BLaER1 (cell line): ENCODE measurements at regions not wholly inside any gene's neighbourhood (a gene's known extent, or its start where the extent isn't known, plus 50 kb on each side); places are given as distances from the start of the nearest gene placed in this dataset.

Experiments used
- H3K27ac ChIP-seq: shearing (Covaris generic); formaldehyde crosslinking; 2 replicates; pipeline ENCODE4 v1.8.1; 2022
- H3K27me3 ChIP-seq: shearing (Covaris generic); formaldehyde crosslinking; 2 replicates; pipeline ENCODE4 v1.8.1; 2022
- H3K36me3 ChIP-seq: shearing (Covaris generic); formaldehyde crosslinking; 2 replicates; pipeline ENCODE4 v1.8.1; 2022
- H3K4me1 ChIP-seq: shearing (Covaris generic); formaldehyde crosslinking; 2 replicates; pipeline ENCODE4 v1.8.1; 2022
- H3K4me2 ChIP-seq: shearing (Covaris generic); formaldehyde crosslinking; 2 replicates; pipeline ENCODE4 v1.8.1; 2022
- H3K4me3 ChIP-seq: shearing (Covaris generic); formaldehyde crosslinking; 2 replicates; pipeline ENCODE4 v1.8.1; 2022
- H3K9ac ChIP-seq: shearing (Covaris generic); formaldehyde crosslinking; 2 replicates; pipeline ENCODE4 v1.8.1; 2022
- H3K9me3 ChIP-seq: shearing (Covaris generic); formaldehyde crosslinking; 2 replicates; pipeline ENCODE4 v1.8.1; 2022
- H4K20me1 ChIP-seq: shearing (Covaris generic); formaldehyde crosslinking; 2 replicates; pipeline ENCODE4 v1.8.1; 2022
- Cebpa-rat ChIP-seq: shearing (Covaris generic); IDR thresholded peaks from 2 replicates; pipeline ENCODE4 v1.8.1; 2022

- no peaks in the 10 kb centered on the region for H3K36me3 ChIP-seq
- no peak overlapping the region for H3K27ac ChIP-seq
- no peaks in the 10 kb centered on the region for H4K20me1 ChIP-seq
- no peak overlapping the region for H3K9ac ChIP-seq
- H3K9me3 ChIP-seq: peaks cover 24% of the 10 kb centered on the region
- no peaks in the 10 kb centered on the region for H3K4me1 ChIP-seq
- H3K27me3 ChIP-seq: no peaks in the 10 kb centered on the region
- H3K4me3 ChIP-seq: no peak overlapping the region
- TF ChIP-seq Cebpa-rat: no peak
- H3K4me2 ChIP-seq: no peak overlapping the region
Measured at GRCh38 chr13:85462792-85463425, 336.3 kb downstream of the SLITRK6 start.

- TF ChIP-seq Cebpa-rat: no peak
- Histone ChIP-seq H3K4me3 (no peak overlapping the region), H3K27ac (no peak overlapping the region), H3K9ac (no peak overlapping the region), H3K4me2 (no peak overlapping the region), H3K4me1 (no peaks in the 10 kb centered on the region), H3K36me3 (0 out of 2 replicates have a peak, but pooled peaks cover 6% of the 10 kb centered on the region), H3K9me3 (peaks cover 36% of the 10 kb centered on the region), H4K20me1 (no peaks in the 10 kb centered on the region), H3K27me3 (no peaks in the 10 kb centered on the region)
Measured at GRCh38 chr13:85461621-85462020, 337.6 kb downstream of the SLITRK6 start.

- Histone ChIP-seq H3K4me3 (no peak overlapping the region), H3K4me2 (no peak overlapping the region), H3K27ac (no peak overlapping the region), H3K27me3 (no peaks in the 10 kb centered on the region), H4K20me1 (no peaks in the 10 kb centered on the region), H3K9me3 (no peaks in the 10 kb centered on the region), H3K4me1 (no peaks in the 10 kb centered on the region), H3K36me3 (no peaks in the 10 kb centered on the region), H3K9ac (no peak overlapping the region)
- TF ChIP-seq Cebpa-rat: no peak
Measured at GRCh38 chr13:85445534-85445933, 353.7 kb downstream of the SLITRK6 start.

GRCh38 chr13:85441975-85442374 is 357.2 kb downstream of the SLITRK6 start:
- no peaks in the 10 kb centered on the region for H4K20me1 ChIP-seq
- no peak for TF ChIP-seq Cebpa-rat
- no peak overlapping the region for H3K4me3 ChIP-seq
- no peaks in the 10 kb centered on the region for H3K27me3 ChIP-seq
- H3K9ac ChIP-seq: no peak overlapping the region
- H3K36me3 ChIP-seq: no peaks in the 10 kb centered on the region
- H3K4me1 ChIP-seq: no peaks in the 10 kb centered on the region
- no peaks in the 10 kb centered on the region for H3K9me3 ChIP-seq
- H3K27ac ChIP-seq: no peak overlapping the region
- no peak overlapping the region for H3K4me2 ChIP-seq

- H4K20me1 ChIP-seq: no peaks in the 10 kb centered on the region
- no peak for TF ChIP-seq Cebpa-rat
- H3K4me1 ChIP-seq: no peaks in the 10 kb centered on the region
- no peaks in the 10 kb centered on the region for H3K27me3 ChIP-seq
- H3K27ac ChIP-seq: no peak overlapping the region
- H3K9me3 ChIP-seq: no peaks in the 10 kb centered on the region
- no peaks in the 10 kb centered on the region for H3K36me3 ChIP-seq
- H3K9ac ChIP-seq: no peak overlapping the region
- no peak overlapping the region for H3K4me2 ChIP-seq
- H3K4me3 ChIP-seq: no peak overlapping the region
Measured at GRCh38 chr13:85441364-85441763, 357.9 kb downstream of the SLITRK6 start.

- Histone ChIP-seq H3K27me3 (no peaks in the 10 kb centered on the region), H3K4me1 (no peaks in the 10 kb centered on the region), H3K36me3 (no peaks in the 10 kb centered on the region), H3K4me3 (no peak overlapping the region), H3K9me3 (peaks cover 10% of the 10 kb centered on the region), H3K9ac (no peak overlapping the region), H3K27ac (no peak overlapping the region), H3K4me2 (no peak overlapping the region), H4K20me1 (no peaks in the 10 kb centered on the region)
- TF ChIP-seq Cebpa-rat: no peak
Measured at GRCh38 chr13:85436029-85436428, 363.2 kb downstream of the SLITRK6 start.

- Histone ChIP-seq H3K9ac (no peak overlapping the region), H4K20me1 (no peaks in the 10 kb centered on the region), H3K27me3 (no peaks in the 10 kb centered on the region), H3K4me1 (no peaks in the 10 kb centered on the region), H3K9me3 (peaks cover 17% of the 10 kb centered on the region), H3K4me3 (no peak overlapping the region), H3K36me3 (no peaks in the 10 kb centered on the region), H3K4me2 (no peak overlapping the region), H3K27ac (no peak overlapping the region)
- TF ChIP-seq Cebpa-rat: no peak
Measured at GRCh38 chr13:85434927-85435326, 364.3 kb downstream of the SLITRK6 start.

- TF ChIP-seq Cebpa-rat: no peak
- peaks cover 17% of the 10 kb centered on the region for H3K9me3 ChIP-seq
Measured at GRCh38 chr13:85432881-85433280, 366.3 kb downstream of the SLITRK6 start.

GRCh38 chr13:85431720-85432119 is 367.5 kb downstream of the SLITRK6 start:
- H3K27ac ChIP-seq: no peak overlapping the region
- H3K36me3 ChIP-seq: no peaks in the 10 kb centered on the region
- H3K4me3 ChIP-seq: no peak overlapping the region
- H3K27me3 ChIP-seq: no peaks in the 10 kb centered on the region
- H3K4me1 ChIP-seq: no peaks in the 10 kb centered on the region
- H4K20me1 ChIP-seq: no peaks in the 10 kb centered on the region
- H3K4me2 ChIP-seq: no peak overlapping the region
- peaks cover 17% of the 10 kb centered on the region for H3K9me3 ChIP-seq
- H3K9ac ChIP-seq: no peak overlapping the region
- no peak for TF ChIP-seq Cebpa-rat

More at GRCh38 chr13:85432881-85433280, 366.3 kb downstream of the SLITRK6 start:
- Histone ChIP-seq H3K4me1 (no peaks in the 10 kb centered on the region), H3K36me3 (no peaks in the 10 kb centered on the region), H3K4me2 (no peak overlapping the region), H3K4me3 (no peak overlapping the region), H3K9ac (no peak overlapping the region), H4K20me1 (no peaks in the 10 kb centered on the region), H3K27ac (no peak overlapping the region), H3K27me3 (no peaks in the 10 kb centered on the region)

- H3K4me1 ChIP-seq: no peaks in the 10 kb centered on the region
- H3K4me3 ChIP-seq: no peak overlapping the region
- no peak overlapping the region for H3K27ac ChIP-seq
- H3K4me2 ChIP-seq: no peak overlapping the region
- H3K36me3 ChIP-seq: no peaks in the 10 kb centered on the region
- H3K9ac ChIP-seq: no peak overlapping the region
- no peak for TF ChIP-seq Cebpa-rat
- no peaks in the 10 kb centered on the region for H3K27me3 ChIP-seq
- H4K20me1 ChIP-seq: no peaks in the 10 kb centered on the region
- H3K9me3 ChIP-seq: peaks cover 17% of the 10 kb centered on the region
Measured at GRCh38 chr13:85430216-85430794, 368.9 kb downstream of the SLITRK6 start.
